Karpas-422 (cell line): ENCODE measurements at regions not wholly inside any gene's neighbourhood (a gene's known extent, or its start where the extent isn't known, plus 50 kb on each side); places are given as distances from the start of the nearest gene placed in this dataset.

Experiments
- DNase-seq: peaks from one replicate; pipeline ENCODE4 v3.0.0-alpha.2; 2015
- H2AFZ ChIP-seq: fragments of 200-600 bp; sonication (generic); 2 replicates; pipeline ENCODE4 v1.6.1; 2014; ENCODE audit warnings: antibody characterized with exemption, low read length, mixed read lengths
- H3K27ac ChIP-seq: fragments of 200-600 bp; sonication (generic); 2 replicates; pipeline ENCODE4 v1.5.1; 2014; ENCODE audit warnings: mild to moderate bottlenecking, low read length, moderate library complexity
- H3K27me3 ChIP-seq: fragments of 200-600 bp; sonication (generic); 2 replicates; pipeline ENCODE4 v1.6.1; 2014; ENCODE audit warnings: low read length, mixed read lengths
- H3K36me3 ChIP-seq: fragments of 200-600 bp; sonication (generic); 2 replicates; pipeline ENCODE4 v1.6.1; 2014; ENCODE audit warnings: low read length, mixed read lengths; ENCODE audit not compliant: insufficient read depth
- H3K4me1 ChIP-seq: fragments of 200-600 bp; sonication (generic); 2 replicates; pipeline ENCODE4 v1.6.1; 2014; ENCODE audit warnings: mild to moderate bottlenecking, low read length, mixed read lengths
- H3K4me2 ChIP-seq: fragments of 200-600 bp; sonication (generic); 2 replicates; pipeline ENCODE4 v1.6.1; 2014; ENCODE audit warnings: low read length, low read depth, mild to moderate bottlenecking; ENCODE audit not compliant: poor library complexity, severe bottlenecking
- H3K4me3 ChIP-seq: fragments of 200-600 bp; sonication (generic); 2 replicates; pipeline ENCODE4 v1.5.1; 2014; ENCODE audit warnings: mild to moderate bottlenecking, antibody characterized with exemption, low read length, mixed read lengths
- H3K79me2 ChIP-seq: fragments of 200-600 bp; sonication (generic); 2 replicates; pipeline ENCODE4 v1.6.1; 2014; ENCODE audit warnings: mild to moderate bottlenecking, low read length, mixed read lengths
- H3K9ac ChIP-seq: fragments of 200-600 bp; sonication (generic); 2 replicates; pipeline ENCODE4 v1.6.0; 2014; ENCODE audit warnings: low read length
- H3K9me2 ChIP-seq: fragments of 200-600 bp; sonication (generic), shearing (Covaris generic); replicated peaks from 2 replicates; pipeline ENCODE4 v1.6.0; 2014; ENCODE audit warnings: mild to moderate bottlenecking, low read length, moderate library complexity; ENCODE audit not compliant: insufficient read depth
- H3K9me3 ChIP-seq: fragments of 300-700, 200-600 bp; sonication (generic); 2 replicates; pipeline ENCODE4 v1.6.1; 2014; ENCODE audit warnings: low read length, mixed read lengths
- H4K20me1 ChIP-seq: fragments of 200-600 bp; sonication (generic); 2 replicates; pipeline ENCODE4 v1.6.1; 2014; ENCODE audit warnings: mild to moderate bottlenecking, antibody characterized with exemption, low read length, low read depth; ENCODE audit not compliant: insufficient read depth

DNA sequence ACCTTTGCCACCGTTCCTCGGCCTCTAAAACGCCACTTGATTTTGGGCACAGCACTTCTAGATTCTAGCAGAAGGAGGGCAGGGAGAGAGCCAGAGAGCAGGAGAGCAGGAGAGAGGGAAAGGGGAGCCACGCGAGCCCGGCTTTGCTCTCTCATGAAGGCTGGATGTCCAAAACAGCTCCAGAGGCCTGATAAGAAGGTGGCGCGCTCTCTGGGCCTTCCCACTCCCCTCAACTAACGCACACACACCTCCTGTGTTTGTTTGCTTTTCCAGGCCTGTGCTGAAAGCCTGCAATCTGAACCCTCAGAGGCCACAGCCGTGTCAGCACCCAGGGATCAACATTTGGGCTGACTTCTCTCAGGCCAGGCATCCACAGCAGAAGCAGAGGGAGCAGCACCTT, 184.8 kb upstream of the SOX11 start:
- Histone ChIP-seq H3K27me3 (no peaks in the 10 kb centered on the region), H3K79me2 (no peaks in the 10 kb centered on the region), H3K4me3 (no peak overlapping the region), H3K27ac (no peak overlapping the region), H3K9me2 (no peaks in the 10 kb centered on the region), H4K20me1 (no peaks in the 10 kb centered on the region), H3K4me1 (no peaks in the 10 kb centered on the region), H3K4me2 (no peak overlapping the region), H3K9me3 (no peaks in the 10 kb centered on the region), H3K36me3 (no peaks in the 10 kb centered on the region), H3K9ac (no peak overlapping the region), H2AFZ (no peak overlapping the region)
- no peak for DNase-seq

DNA sequence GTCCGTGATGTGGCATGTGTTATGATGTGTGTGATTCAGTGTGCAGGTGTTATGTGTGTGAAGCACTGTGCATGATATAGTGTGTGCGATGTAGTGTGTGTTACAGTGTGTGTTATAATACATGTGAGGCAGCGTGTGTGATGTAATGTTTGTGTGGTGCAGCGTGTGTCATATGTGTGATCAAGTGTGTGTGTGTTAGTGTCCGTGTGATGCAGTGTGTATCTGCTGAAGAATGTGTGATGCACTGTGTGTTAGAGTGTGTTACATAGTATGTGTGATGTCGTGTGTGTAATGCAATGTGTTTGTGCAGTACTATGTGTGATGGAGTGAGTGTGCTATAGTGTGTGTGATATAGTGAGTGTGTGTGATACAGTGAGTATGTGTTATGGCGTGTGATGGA, 182.8 kb upstream of the SOX11 start:
- H3K36me3 ChIP-seq: no peaks in the 10 kb centered on the region
- H3K9me2 ChIP-seq: no peaks in the 10 kb centered on the region
- no peaks in the 10 kb centered on the region for H4K20me1 ChIP-seq
- no peak for DNase-seq
- H3K9me3 ChIP-seq: no peaks in the 10 kb centered on the region
- no peaks in the 10 kb centered on the region for H3K79me2 ChIP-seq
- H3K4me1 ChIP-seq: no peaks in the 10 kb centered on the region
- no peak overlapping the region for H3K4me2 ChIP-seq
- no peak overlapping the region for H2AFZ ChIP-seq
- H3K27me3 ChIP-seq: no peaks in the 10 kb centered on the region
- no peak overlapping the region for H3K27ac ChIP-seq
- no peak overlapping the region for H3K9ac ChIP-seq
- H3K4me3 ChIP-seq: no peak overlapping the region

GRCh38 chr2:5510082-5510481, 182.1 kb upstream of the SOX11 start:
- no peak for DNase-seq
- H3K9me3 ChIP-seq: no peaks in the 10 kb centered on the region
- H3K4me2 ChIP-seq: no peak overlapping the region
- H3K27me3 ChIP-seq: no peaks in the 10 kb centered on the region
- no peaks in the 10 kb centered on the region for H3K4me1 ChIP-seq
- no peaks in the 10 kb centered on the region for H4K20me1 ChIP-seq
- H3K4me3 ChIP-seq: no peak overlapping the region
- no peaks in the 10 kb centered on the region for H3K9me2 ChIP-seq
- H3K9ac ChIP-seq: no peak overlapping the region
- no peaks in the 10 kb centered on the region for H3K36me3 ChIP-seq
- H3K79me2 ChIP-seq: no peaks in the 10 kb centered on the region
- H2AFZ ChIP-seq: no peak overlapping the region
- no peak overlapping the region for H3K27ac ChIP-seq

DNA sequence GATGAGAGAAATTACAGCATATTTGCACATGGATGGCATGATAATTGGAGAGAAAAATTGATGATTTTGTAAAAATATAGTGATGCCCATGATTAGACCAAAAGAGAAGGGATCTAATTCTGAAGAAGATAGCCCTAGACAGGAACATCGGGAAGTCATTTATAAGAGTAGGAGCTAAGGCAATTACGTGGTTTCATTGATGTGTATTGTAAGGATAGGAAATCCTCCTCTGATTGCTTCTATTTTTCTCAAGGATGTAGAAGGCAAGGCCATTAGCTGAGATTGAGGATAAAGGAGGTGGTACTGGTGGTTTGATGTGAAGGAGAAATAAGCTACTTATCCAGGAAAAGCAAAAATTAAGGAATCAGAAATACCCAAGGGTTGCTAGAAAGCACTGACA, 176.5 kb upstream of the SOX11 start:
- Histone ChIP-seq H3K4me2 (no peak overlapping the region), H3K9me2 (no peaks in the 10 kb centered on the region), H4K20me1 (no peaks in the 10 kb centered on the region), H3K4me1 (no peaks in the 10 kb centered on the region), H3K27me3 (no peaks in the 10 kb centered on the region), H3K36me3 (no peaks in the 10 kb centered on the region), H3K27ac (no peak overlapping the region), H2AFZ (no peak overlapping the region), H3K9ac (no peak overlapping the region), H3K79me2 (no peaks in the 10 kb centered on the region), H3K4me3 (no peak overlapping the region), H3K9me3 (no peaks in the 10 kb centered on the region)
- no peak for DNase-seq

DNA sequence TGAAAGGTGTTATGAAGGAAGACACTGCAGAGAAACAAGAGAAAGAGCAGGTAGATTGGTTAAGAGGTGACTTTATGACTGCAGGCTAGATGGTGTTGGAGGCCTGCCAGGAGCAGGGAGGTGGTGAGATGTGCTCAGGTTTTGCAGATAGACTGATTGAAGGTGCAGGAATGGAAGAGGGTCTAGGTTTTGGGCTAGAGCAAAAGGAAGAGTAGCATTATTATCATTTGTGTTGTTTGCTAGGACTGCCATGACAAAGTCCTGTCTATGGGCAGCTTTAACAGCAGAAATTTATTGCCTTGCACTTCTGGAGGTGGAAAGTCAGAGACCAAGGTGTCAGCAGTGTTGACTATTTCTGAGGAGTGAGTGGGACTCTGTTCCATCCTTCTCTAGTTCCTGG, 172.9 kb upstream of the SOX11 start:
- DNase-seq: no peak
- Histone ChIP-seq H3K9me2 (no peaks in the 10 kb centered on the region), H3K4me3 (no peak overlapping the region), H3K9ac (no peak overlapping the region), H3K4me2 (no peak overlapping the region), H3K4me1 (no peaks in the 10 kb centered on the region), H3K79me2 (no peaks in the 10 kb centered on the region), H3K27ac (no peak overlapping the region), H2AFZ (no peak overlapping the region), H3K27me3 (no peaks in the 10 kb centered on the region), H3K9me3 (no peaks in the 10 kb centered on the region), H3K36me3 (no peaks in the 10 kb centered on the region), H4K20me1 (no peaks in the 10 kb centered on the region)

- Histone ChIP-seq H3K4me1 (no peaks in the 10 kb centered on the region), H3K27ac (no peak overlapping the region), H3K9me2 (no peaks in the 10 kb centered on the region), H2AFZ (no peak overlapping the region), H3K9me3 (no peaks in the 10 kb centered on the region), H3K79me2 (no peaks in the 10 kb centered on the region), H3K4me2 (no peak overlapping the region), H4K20me1 (no peaks in the 10 kb centered on the region), H3K36me3 (no peaks in the 10 kb centered on the region), H3K4me3 (no peak overlapping the region), H3K9ac (no peak overlapping the region), H3K27me3 (no peaks in the 10 kb centered on the region)
- DNase-seq: no peak
Measured at GRCh38 chr2:5520463-5520972, 171.7 kb upstream of the SOX11 start.

GRCh38 chr2:5521461-5521860, 170.7 kb upstream of the SOX11 start:
- no peaks in the 10 kb centered on the region for H4K20me1 ChIP-seq
- H3K27ac ChIP-seq: no peak overlapping the region
- no peak overlapping the region for H2AFZ ChIP-seq
- no peak overlapping the region for H3K9ac ChIP-seq
- DNase-seq: no peak
- H3K4me2 ChIP-seq: no peak overlapping the region
- no peaks in the 10 kb centered on the region for H3K9me3 ChIP-seq
- no peaks in the 10 kb centered on the region for H3K9me2 ChIP-seq
- H3K79me2 ChIP-seq: no peaks in the 10 kb centered on the region
- no peaks in the 10 kb centered on the region for H3K4me1 ChIP-seq
- H3K36me3 ChIP-seq: no peaks in the 10 kb centered on the region
- no peak overlapping the region for H3K4me3 ChIP-seq
- no peaks in the 10 kb centered on the region for H3K27me3 ChIP-seq

- DNase-seq: no peak
- Histone ChIP-seq H3K4me1 (no peaks in the 10 kb centered on the region), H3K79me2 (no peaks in the 10 kb centered on the region), H3K4me3 (no peak overlapping the region), H2AFZ (no peak overlapping the region), H3K4me2 (no peak overlapping the region), H3K9me3 (no peaks in the 10 kb centered on the region), H3K9me2 (no peaks in the 10 kb centered on the region), H3K36me3 (no peaks in the 10 kb centered on the region), H3K27ac (no peak overlapping the region), H4K20me1 (no peaks in the 10 kb centered on the region), H3K27me3 (no peaks in the 10 kb centered on the region), H3K9ac (no peak overlapping the region)
Measured at GRCh38 chr2:5524551-5524950, 167.6 kb upstream of the SOX11 start.

DNA sequence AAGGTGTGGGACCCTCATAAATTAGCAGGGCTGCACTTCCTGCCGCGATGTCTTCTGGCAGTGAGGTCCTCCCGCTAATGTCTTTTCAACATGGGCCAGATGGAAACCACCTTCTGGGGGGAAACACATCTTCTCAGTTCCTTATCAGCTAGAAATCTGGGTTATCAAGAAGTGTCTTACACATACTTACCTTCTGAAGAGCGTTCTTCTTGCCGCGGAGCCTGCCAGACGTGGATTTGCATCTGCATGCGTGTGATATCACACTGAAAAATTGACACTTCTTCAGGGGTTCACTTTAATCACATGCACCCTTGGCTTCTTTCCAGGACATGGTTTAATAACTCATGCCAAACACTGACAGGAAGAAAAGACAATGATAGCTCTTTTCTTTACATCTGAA, 163.5 kb upstream of the SOX11 start:
- Histone ChIP-seq H3K36me3 (no peaks in the 10 kb centered on the region), H3K9me3 (no peaks in the 10 kb centered on the region), H4K20me1 (no peaks in the 10 kb centered on the region)

More for the DNA sequence above, 163.5 kb upstream of the SOX11 start:
- H3K27me3 ChIP-seq: no peaks in the 10 kb centered on the region
- no peak overlapping the region for H3K4me3 ChIP-seq
- H3K9ac ChIP-seq: no peak overlapping the region
- H3K4me1 ChIP-seq: no peaks in the 10 kb centered on the region
- no peak overlapping the region for H3K27ac ChIP-seq
- no peak overlapping the region for H3K4me2 ChIP-seq
- no peaks in the 10 kb centered on the region for H3K9me2 ChIP-seq
- no peak overlapping the region for H2AFZ ChIP-seq
- H3K79me2 ChIP-seq: no peaks in the 10 kb centered on the region
- no peak for DNase-seq
